A549 (cell line): ENCODE measurements at regions not wholly inside any gene's neighbourhood (a gene's known extent, or its start where the extent isn't known, plus 50 kb on each side); places are given as distances from the start of the nearest gene placed in this dataset.
"Not testable (repeated sequence)": the region's sequence is repeated elsewhere in the genome, so short reads cannot be mapped to it uniquely, and the experiment has no call there.

Experiments used
- ATAC-seq, 2 experiments: fragments of 200-7000 bp in 1 of 2; fragments of >200 bp in 1 of 2; cut with Nextera tagmentation in 1 of 2; cut with Tn5 transposase in 1 of 2; 3 replicates each; pipeline versions ENCODE4 v1.8.0 to v1.9.1; 2018 to 2020; ENCODE audit warnings: mild to moderate bottlenecking in 1 of 2, moderate library complexity in 1 of 2
- CTCF ChIA-PET: fragments of 300-600 bp; sonication (Branson Sonifier 250); formaldehyde crosslinking; extraction: SDS; loops from one replicate; lab custom pipeline; 2021; ENCODE audit warnings: antibody characterized with exemption, inconsistent platforms; lab: Yijun Ruan, JAX
- POLR2A ChIA-PET: fragments of 350-600 bp; formaldehyde crosslinking; extraction: SDS; loops from one replicate; lab custom pipeline; 2021; ENCODE audit warnings: antibody characterized with exemption, inconsistent platforms; lab: Yijun Ruan, JAX
- DNase-seq, 2 experiments: peaks; one replicate each; pipeline versions ENCODE4 v3.0.0 to v3.0.0-alpha.2; 2011 to 2016; ENCODE audit warnings: low read depth in 1 of 2, low spot score in 1 of 2
- FAIRE-seq: peaks from 2 replicates; lab custom pipeline; 2011; peaks lifted over from hg19 to GRCh38; lab: Jason Lieb, UNC
- H3K27ac ChIP-seq, 2 experiments: fragments of >200 bp; sonication (Bioruptor Twin); formaldehyde crosslinking; 3 replicates each; pipeline ENCODE4 v1.5.1; 2016 to 2017
- H3K4me1 ChIP-seq: fragments of >200 bp; sonication (Bioruptor Twin); formaldehyde crosslinking; 3 replicates; pipeline ENCODE4 v1.6.1; 2016
- H3K4me2 ChIP-seq: fragments of >200 bp; sonication (Bioruptor Twin); formaldehyde crosslinking; 3 replicates; pipeline ENCODE4 v1.6.1; 2016
- H3K4me3 ChIP-seq: fragments of >200 bp; sonication (Bioruptor Twin); formaldehyde crosslinking; 3 replicates; pipeline ENCODE4 v1.5.1; 2016
- H3K9me3 ChIP-seq: fragments of >200 bp; sonication (Bioruptor Twin); formaldehyde crosslinking; 3 replicates; pipeline ENCODE4 v1.6.1; 2016
- CBX2 ChIP-seq: fragments of 200-600 bp; sonication (generic); IDR thresholded peaks from 2 replicates; pipeline ENCODE4 v1.6.1; 2016; ENCODE audit warnings: low read depth, mild to moderate bottlenecking, borderline replicate concordance
- CEBPB ChIP-seq, 2 experiments: fragments of >200 bp in 1 of 2; sonication (Bioruptor Twin) in 1 of 2; formaldehyde crosslinking in 1 of 2; IDR thresholded peaks; 2 replicates each; pipeline ENCODE4 v1.6.1; 2012 to 2016
- EHF ChIP-seq: fragments of 250-450 bp; sonication (Bioruptor Pico); IDR thresholded peaks from 2 replicates; pipeline ENCODE4 v1.5.0; 2020; ENCODE audit warnings: mild to moderate bottlenecking
- EHMT2 ChIP-seq: fragments of 200-600 bp; sonication (generic); IDR thresholded peaks from 2 replicates; pipeline ENCODE4 v1.6.1; 2016; ENCODE audit warnings: antibody characterized with exemption, low read depth, mild to moderate bottlenecking, moderate library complexity
- EP300 ChIP-seq, 2 experiments: fragments of >200 bp; sonication (Bioruptor Twin); formaldehyde crosslinking; IDR thresholded peaks; 2 replicates in 1 of 2; 3 replicates in 1 of 2; pipeline ENCODE4 v1.6.1; 2016 to 2017
- FOSB ChIP-seq: fragments of 250-450 bp; sonication (Bioruptor Pico); IDR thresholded peaks from 2 replicates; pipeline ENCODE4 v1.5.0; 2020; ENCODE audit warnings: mild to moderate bottlenecking, moderate library complexity
- HDAC2 ChIP-seq: fragments of 200-600 bp; sonication (generic); IDR thresholded peaks from 2 replicates; pipeline ENCODE4 v1.6.1; 2016
- HEYL ChIP-seq: fragments of 250-450 bp; sonication (Bioruptor Pico); IDR thresholded peaks from 2 replicates; pipeline ENCODE4 v1.8.0; 2021; ENCODE audit warnings: mild to moderate bottlenecking, moderate library complexity
- HOXB13 ChIP-seq: fragments of 250-450 bp; sonication (Bioruptor Pico); IDR thresholded peaks from 2 replicates; pipeline ENCODE4 v1.5.0; 2020; ENCODE audit warnings: low read depth, mild to moderate bottlenecking, moderate library complexity
- HOXB5 ChIP-seq: fragments of 250-450 bp; sonication (Bioruptor Pico); IDR thresholded peaks from 2 replicates; pipeline ENCODE4 v1.5.0; 2020; ENCODE audit warnings: mild to moderate bottlenecking, moderate library complexity
- JUNB ChIP-seq: fragments of >200 bp; sonication (Bioruptor Twin); formaldehyde crosslinking; IDR thresholded peaks from 2 replicates; pipeline ENCODE4 v1.6.1; 2016
- KDM5A ChIP-seq: fragments of 200-600 bp; sonication (generic); IDR thresholded peaks from 2 replicates; pipeline ENCODE4 v1.6.1; 2016; ENCODE audit warnings: antibody characterized with exemption, mild to moderate bottlenecking
- MAZ ChIP-seq: fragments of 150-350 bp; IDR thresholded peaks from 2 replicates; pipeline ENCODE4 v1.6.1; 2014; ENCODE audit warnings: antibody characterized with exemption, low read depth, low read length, borderline replicate concordance
- MYC ChIP-seq: IDR thresholded peaks from 2 replicates; pipeline ENCODE4 v1.6.1; 2012; ENCODE audit warnings: mild to moderate bottlenecking, inconsistent platforms, low read length, improper control_type of control experiment, borderline replicate concordance
- RCOR1 ChIP-seq: fragments of 150-350 bp; IDR thresholded peaks from 2 replicates; pipeline ENCODE4 v1.6.1; 2014; ENCODE audit warnings: antibody characterized with exemption, low read length, low read depth
- ZC3H11A ChIP-seq: fragments of 450-650 bp; IDR thresholded peaks from 2 replicates; pipeline ENCODE4 v1.6.1; 2014; ENCODE audit warnings: antibody characterized with exemption, mild to moderate bottlenecking
- ZFP36 ChIP-seq: fragments of 450-650 bp; IDR thresholded peaks from 2 replicates; pipeline ENCODE4 v1.6.1; 2014; ENCODE audit warnings: borderline replicate concordance; ENCODE audit not compliant: partially characterized antibody
- ZNF302 ChIP-seq: fragments of 250-450 bp; sonication (Bioruptor Pico); IDR thresholded peaks from 2 replicates; pipeline ENCODE4 v1.9.0; 2021; ENCODE audit warnings: inconsistent platforms, mild to moderate bottlenecking, moderate library complexity
- WGBS: methylation state at CpG from one replicate; pipeline ENCODE4 v1.1.6; 2017; ENCODE audit errors: missing lambda C conversion rate; 5-methylcytosine and 5-hydroxymethylcytosine counted together
- TF ChIP-seq, protein P1 (sequence below): fragments of 200-600 bp; sonication (generic); IDR thresholded peaks from 2 replicates; pipeline ENCODE4 v1.6.1; 2016; ENCODE audit warnings: antibody characterized with exemption, mild to moderate bottlenecking, moderate library complexity
- TF ChIP-seq, protein P2 (sequence below): fragments of 250-450 bp; sonication (Bioruptor Pico); IDR thresholded peaks from 2 replicates; pipeline ENCODE4 v1.5.0; 2020; ENCODE audit warnings: low read depth, mild to moderate bottlenecking, moderate library complexity
- TF ChIP-seq, protein P3 (sequence below): fragments of 450-650 bp; IDR thresholded peaks from 2 replicates; pipeline ENCODE4 v1.6.1; 2014; ENCODE audit warnings: antibody characterized with exemption
- TF ChIP-seq, protein P4 (sequence below): fragments of >200 bp; sonication (Bioruptor Twin); formaldehyde crosslinking; IDR thresholded peaks from 2 replicates; pipeline ENCODE4 v1.6.1; 2016
- TF ChIP-seq, protein P5 (sequence below): fragments of 250-450 bp; sonication (Bioruptor Pico); IDR thresholded peaks from 2 replicates; pipeline ENCODE4 v1.5.0; 2021; ENCODE audit warnings: mild to moderate bottlenecking, moderate library complexity, borderline replicate concordance
- TF ChIP-seq, protein P6 (sequence below): fragments of >200 bp; sonication (Bioruptor Twin); formaldehyde crosslinking; IDR thresholded peaks from 3 replicates; pipeline ENCODE4 v1.6.1; 2016

DNA sequence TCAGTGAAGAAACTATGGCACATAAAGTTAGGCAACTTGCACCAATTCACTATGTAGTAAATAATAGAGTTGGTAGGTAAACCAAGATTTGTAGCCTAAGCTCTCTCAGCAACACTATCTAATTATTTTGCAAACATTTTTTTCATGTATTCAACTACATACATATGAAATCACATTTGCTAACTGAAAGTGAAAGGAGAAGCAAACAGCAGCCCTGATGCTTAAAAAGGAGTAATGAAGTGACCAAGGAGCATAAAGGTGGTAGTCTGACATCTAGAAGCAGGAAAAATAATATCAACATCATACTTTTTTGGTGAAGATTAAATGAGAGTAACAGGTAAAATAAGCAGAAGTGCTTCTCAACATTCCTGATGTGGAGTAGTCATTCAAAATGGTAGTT, 603.7 kb downstream of the GRXCR1 start:
- no peak for TF ChIP-seq HEYL (CRISPR knock-in tag)
- Histone ChIP-seq H3K27ac (no peak overlapping the region), H3K4me2 (no peak overlapping the region), H3K4me1 (no peaks in the 10 kb centered on the region), H3K9me3 (no peaks in the 10 kb centered on the region), H3K4me3 (no peak overlapping the region)
- DNase-seq (no peak), FAIRE-seq (no peak), ATAC-seq (no peak)
- CTCF ChIA-PET: no interaction called here
- POLR2A ChIA-PET: no interaction called here

DNA sequence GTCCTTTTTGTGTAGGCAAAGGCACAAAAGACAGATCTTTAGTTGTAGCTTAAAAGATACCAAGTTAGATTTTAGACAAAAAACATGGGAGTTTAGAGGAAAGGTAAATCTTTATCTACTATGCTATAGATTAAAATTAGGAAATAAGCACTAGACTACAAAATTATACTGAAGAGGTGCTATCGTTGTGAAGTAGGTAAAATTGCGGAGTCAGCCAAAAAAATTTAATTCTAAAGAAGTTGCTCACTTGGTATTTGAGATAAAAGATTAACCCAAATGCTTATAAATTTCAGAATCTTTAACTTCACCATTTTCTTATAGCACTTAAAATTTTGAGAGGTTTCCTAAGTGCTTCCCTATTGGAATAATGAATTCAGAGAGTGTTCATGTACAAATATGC, 604.1 kb downstream of the GRXCR1 start:
- Histone ChIP-seq H3K4me3 (no peak overlapping the region), H3K9me3 (no peaks in the 10 kb centered on the region)
- no peak for TF ChIP-seq ZFP36
- no peak for TF ChIP-seq JUNB
- TF ChIP-seq HDAC2: no peak
- TF ChIP-seq, protein P1, sequence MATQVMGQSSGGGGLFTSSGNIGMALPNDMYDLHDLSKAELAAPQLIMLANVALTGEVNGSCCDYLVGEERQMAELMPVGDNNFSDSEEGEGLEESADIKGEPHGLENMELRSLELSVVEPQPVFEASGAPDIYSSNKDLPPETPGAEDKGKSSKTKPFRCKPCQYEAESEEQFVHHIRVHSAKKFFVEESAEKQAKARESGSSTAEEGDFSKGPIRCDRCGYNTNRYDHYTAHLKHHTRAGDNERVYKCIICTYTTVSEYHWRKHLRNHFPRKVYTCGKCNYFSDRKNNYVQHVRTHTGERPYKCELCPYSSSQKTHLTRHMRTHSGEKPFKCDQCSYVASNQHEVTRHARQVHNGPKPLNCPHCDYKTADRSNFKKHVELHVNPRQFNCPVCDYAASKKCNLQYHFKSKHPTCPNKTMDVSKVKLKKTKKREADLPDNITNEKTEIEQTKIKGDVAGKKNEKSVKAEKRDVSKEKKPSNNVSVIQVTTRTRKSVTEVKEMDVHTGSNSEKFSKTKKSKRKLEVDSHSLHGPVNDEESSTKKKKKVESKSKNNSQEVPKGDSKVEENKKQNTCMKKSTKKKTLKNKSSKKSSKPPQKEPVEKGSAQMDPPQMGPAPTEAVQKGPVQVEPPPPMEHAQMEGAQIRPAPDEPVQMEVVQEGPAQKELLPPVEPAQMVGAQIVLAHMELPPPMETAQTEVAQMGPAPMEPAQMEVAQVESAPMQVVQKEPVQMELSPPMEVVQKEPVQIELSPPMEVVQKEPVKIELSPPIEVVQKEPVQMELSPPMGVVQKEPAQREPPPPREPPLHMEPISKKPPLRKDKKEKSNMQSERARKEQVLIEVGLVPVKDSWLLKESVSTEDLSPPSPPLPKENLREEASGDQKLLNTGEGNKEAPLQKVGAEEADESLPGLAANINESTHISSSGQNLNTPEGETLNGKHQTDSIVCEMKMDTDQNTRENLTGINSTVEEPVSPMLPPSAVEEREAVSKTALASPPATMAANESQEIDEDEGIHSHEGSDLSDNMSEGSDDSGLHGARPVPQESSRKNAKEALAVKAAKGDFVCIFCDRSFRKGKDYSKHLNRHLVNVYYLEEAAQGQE: no peak
- no peak for TF ChIP-seq HOXB13 (CRISPR knock-in tag)
- TF ChIP-seq MAZ: no peak
- no peak for TF ChIP-seq FOSB (CRISPR knock-in tag)
- no peak for TF ChIP-seq CEBPB (IDR thresholded peaks at IDR 0.05)
- no peak for TF ChIP-seq ZNF302 (CRISPR knock-in tag)
- no peak for TF ChIP-seq EHF (CRISPR knock-in tag)
- TF ChIP-seq MYC: no peak
- TF ChIP-seq EP300 (IDR thresholded peaks at IDR 0.05): no peak
- TF ChIP-seq, protein P2, sequence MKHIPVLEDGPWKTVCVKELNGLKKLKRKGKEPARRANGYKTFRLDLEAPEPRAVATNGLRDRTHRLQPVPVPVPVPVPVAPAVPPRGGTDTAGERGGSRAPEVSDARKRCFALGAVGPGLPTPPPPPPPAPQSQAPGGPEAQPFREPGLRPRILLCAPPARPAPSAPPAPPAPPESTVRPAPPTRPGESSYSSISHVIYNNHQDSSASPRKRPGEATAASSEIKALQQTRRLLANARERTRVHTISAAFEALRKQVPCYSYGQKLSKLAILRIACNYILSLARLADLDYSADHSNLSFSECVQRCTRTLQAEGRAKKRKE: no peak
- no peak for TF ChIP-seq EHMT2
- no peak for TF ChIP-seq ZC3H11A
- TF ChIP-seq, all 56 proteins: peak for 0
- POLR2A ChIA-PET: no interaction called here
- ATAC-seq: no peak
- CTCF ChIA-PET: no interaction called here
- no peak overlapping the region for H3K4me2 ChIP-seq
- WGBS: 2% methylated on average over 2 of the region's 2 CpGs
- H3K27ac ChIP-seq: no peak overlapping the region
- no peak for DNase-seq
- H3K4me1 ChIP-seq: no peaks in the 10 kb centered on the region
- FAIRE-seq: no peak

DNA sequence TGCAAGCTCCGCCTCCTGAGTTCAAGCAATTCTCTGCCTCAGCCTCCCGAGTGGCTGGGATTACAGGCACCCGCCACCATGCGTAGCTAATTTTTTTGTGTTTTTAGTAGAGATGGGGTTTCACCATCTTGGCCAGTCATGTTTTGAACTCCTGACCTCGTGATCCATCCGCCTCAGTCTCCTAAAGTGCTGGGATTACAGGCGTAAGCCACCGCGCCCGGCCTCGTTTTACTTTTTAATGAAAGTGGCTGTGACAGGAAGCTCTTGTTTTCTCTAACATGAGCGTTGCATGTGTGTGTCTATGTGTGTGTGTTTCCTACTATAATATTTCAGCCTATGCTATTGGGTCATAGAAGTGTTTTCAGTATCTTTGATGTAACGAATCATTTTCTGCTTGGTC, 613.3 kb downstream of the GRXCR1 start:
- H3K4me1 ChIP-seq, FAIRE-seq, ATAC-seq, DNase-seq, H3K9me3 ChIP-seq, H3K4me2 ChIP-seq, H3K27ac ChIP-seq, H3K4me3 ChIP-seq, POLR2A ChIA-PET: not testable (repeated sequence)
- 45% methylated on average over 11 of the region's 13 CpGs for WGBS
- CTCF ChIA-PET: interaction anchor here (0.6 kb wide), 1 partner anchor 17 kb away, joined by 3 read pairs; no protein-coding TSS in a partner anchor

DNA sequence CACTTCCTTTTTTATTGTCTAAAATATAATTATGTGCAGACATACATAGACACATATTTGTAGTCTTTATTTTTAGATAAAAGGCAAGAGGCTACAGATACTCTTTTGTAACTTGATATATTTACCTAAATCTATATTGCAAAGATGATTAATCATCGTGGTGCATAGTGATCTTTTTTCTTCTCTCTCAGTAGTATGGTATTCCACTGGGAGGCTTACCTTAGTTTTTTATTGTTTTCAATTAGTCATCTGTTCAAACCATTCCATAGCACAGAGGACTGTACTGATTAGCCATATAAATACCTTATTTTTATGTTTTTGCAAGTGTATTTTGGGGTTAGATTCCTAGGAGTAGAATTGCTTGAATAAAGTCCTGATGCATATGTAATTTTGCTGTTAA, 619.7 kb downstream of the GRXCR1 start:
- Histone ChIP-seq H3K4me1 (no peaks in the 10 kb centered on the region), H3K27ac (no peak overlapping the region), H3K4me2 (no peak overlapping the region), H3K4me3 (no peak overlapping the region), H3K9me3 (no peaks in the 10 kb centered on the region)
- FAIRE-seq (no peak), ATAC-seq (no peak), DNase-seq (no peak)
- CTCF ChIA-PET: no interaction called here
- POLR2A ChIA-PET: no interaction called here
- 0% methylated on average over 1 of the region's 1 CpG for WGBS
- TF ChIP-seq CEBPB (IDR thresholded peaks at IDR 0.05) (no peak), RCOR1 (no peak), KDM5A (no peak), CBX2 (no peak), EHMT2 (no peak), ZNF302 (CRISPR knock-in tag) (no peak), HOXB5 (CRISPR knock-in tag) (no peak)
- TF ChIP-seq, protein P3, sequence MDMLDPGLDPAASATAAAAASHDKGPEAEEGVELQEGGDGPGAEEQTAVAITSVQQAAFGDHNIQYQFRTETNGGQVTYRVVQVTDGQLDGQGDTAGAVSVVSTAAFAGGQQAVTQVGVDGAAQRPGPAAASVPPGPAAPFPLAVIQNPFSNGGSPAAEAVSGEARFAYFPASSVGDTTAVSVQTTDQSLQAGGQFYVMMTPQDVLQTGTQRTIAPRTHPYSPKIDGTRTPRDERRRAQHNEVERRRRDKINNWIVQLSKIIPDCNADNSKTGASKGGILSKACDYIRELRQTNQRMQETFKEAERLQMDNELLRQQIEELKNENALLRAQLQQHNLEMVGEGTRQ: no peak
- TF ChIP-seq, protein P4, sequence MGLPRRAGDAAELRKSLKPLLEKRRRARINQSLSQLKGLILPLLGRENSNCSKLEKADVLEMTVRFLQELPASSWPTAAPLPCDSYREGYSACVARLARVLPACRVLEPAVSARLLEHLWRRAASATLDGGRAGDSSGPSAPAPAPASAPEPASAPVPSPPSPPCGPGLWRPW: no peak
- TF ChIP-seq, protein P5, sequence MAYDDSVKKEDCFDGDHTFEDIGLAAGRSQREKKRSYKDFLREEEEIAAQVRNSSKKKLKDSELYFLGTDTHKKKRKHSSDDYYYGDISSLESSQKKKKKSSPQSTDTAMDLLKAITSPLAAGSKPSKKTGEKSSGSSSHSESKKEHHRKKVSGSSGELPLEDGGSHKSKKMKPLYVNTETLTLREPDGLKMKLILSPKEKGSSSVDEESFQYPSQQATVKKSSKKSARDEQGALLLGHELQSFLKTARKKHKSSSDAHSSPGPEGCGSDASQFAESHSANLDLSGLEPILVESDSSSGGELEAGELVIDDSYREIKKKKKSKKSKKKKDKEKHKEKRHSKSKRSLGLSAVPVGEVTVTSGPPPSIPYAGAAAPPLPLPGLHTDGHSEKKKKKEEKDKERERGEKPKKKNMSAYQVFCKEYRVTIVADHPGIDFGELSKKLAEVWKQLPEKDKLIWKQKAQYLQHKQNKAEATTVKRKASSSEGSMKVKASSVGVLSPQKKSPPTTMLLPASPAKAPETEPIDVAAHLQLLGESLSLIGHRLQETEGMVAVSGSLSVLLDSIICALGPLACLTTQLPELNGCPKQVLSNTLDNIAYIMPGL (CRISPR knock-in tag): no peak
- TF ChIP-seq, protein P6, sequence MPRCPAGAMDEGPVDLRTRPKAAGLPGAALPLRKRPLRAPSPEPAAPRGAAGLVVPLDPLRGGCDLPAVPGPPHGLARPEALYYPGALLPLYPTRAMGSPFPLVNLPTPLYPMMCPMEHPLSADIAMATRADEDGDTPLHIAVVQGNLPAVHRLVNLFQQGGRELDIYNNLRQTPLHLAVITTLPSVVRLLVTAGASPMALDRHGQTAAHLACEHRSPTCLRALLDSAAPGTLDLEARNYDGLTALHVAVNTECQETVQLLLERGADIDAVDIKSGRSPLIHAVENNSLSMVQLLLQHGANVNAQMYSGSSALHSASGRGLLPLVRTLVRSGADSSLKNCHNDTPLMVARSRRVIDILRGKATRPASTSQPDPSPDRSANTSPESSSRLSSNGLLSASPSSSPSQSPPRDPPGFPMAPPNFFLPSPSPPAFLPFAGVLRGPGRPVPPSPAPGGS: no peak
